Small intestine (tissue), 7 donors: ENCODE measurements at regions not wholly inside any gene's neighbourhood (a gene's known extent, or its start where the extent isn't known, plus 50 kb on each side); places are given as distances from the start of the nearest gene placed in this dataset.

Experiments
- DNase-seq, 2 donors: peaks; one replicate each; pipeline versions ENCODE4 v3.0.0 to v3.0.0-alpha.2; 2013
- FAIRE-seq: peaks from 2 replicates; lab custom pipeline; 2012; peaks lifted over from hg19 to GRCh38; lab: Jason Lieb, UNC
- H3K27ac ChIP-seq, 3 donors: one replicate each; pipeline ENCODE4 v1.5.1; 2013; ENCODE audit warnings: low read length in 2 of 3, mild to moderate bottlenecking in 2 of 3, control low read depth in 1 of 3, inconsistent platforms in 1 of 3, low read depth in 1 of 3, moderate library complexity in 1 of 3
- H3K27me3 ChIP-seq, 3 donors: one replicate each; pipeline ENCODE4 v1.6.1; 2013; ENCODE audit warnings: low read length in 3 of 3, inconsistent platforms in 1 of 3; ENCODE audit not compliant: control insufficient read depth in 3 of 3, insufficient read depth in 3 of 3
- H3K36me3 ChIP-seq, 3 donors: one replicate each; pipeline ENCODE4 v1.6.1; 2013; ENCODE audit warnings: low read length in 3 of 3, inconsistent platforms in 1 of 3, low read depth in 1 of 3, mild to moderate bottlenecking in 1 of 3, moderate library complexity in 1 of 3; ENCODE audit not compliant: control insufficient read depth in 3 of 3, insufficient read depth in 2 of 3
- H3K4me1 ChIP-seq, 3 donors: one replicate each; pipeline ENCODE4 v1.6.1; 2013; ENCODE audit warnings: low read length in 2 of 3, inconsistent platforms in 1 of 3, low read depth in 1 of 3, mild to moderate bottlenecking in 1 of 3, moderate library complexity in 1 of 3; ENCODE audit not compliant: control insufficient read depth in 3 of 3, insufficient read depth in 2 of 3
- H3K4me3 ChIP-seq, 3 donors: one replicate each; pipeline ENCODE4 v1.5.1; 2013; ENCODE audit warnings: low read length in 3 of 3, control low read depth in 1 of 3, inconsistent platforms in 1 of 3, low read depth in 1 of 3, mild to moderate bottlenecking in 1 of 3, moderate library complexity in 1 of 3
- H3K9me3 ChIP-seq, 2 donors: one replicate each; pipeline ENCODE4 v1.6.1; 2013; ENCODE audit warnings: low read depth in 1 of 2, low read length in 1 of 2; ENCODE audit not compliant: control insufficient read depth in 2 of 2, insufficient read depth in 1 of 2
- WGBS, 3 donors: extraction: QIAGEN DNeasy Blood & Tissue Kit; methylation state at CpG; one replicate each; pipeline ENCODE4 v1.1.7; 2013; 5-methylcytosine and 5-hydroxymethylcytosine counted together
- donor health status: healthy with polysubstance abuse.
- donor health status: control.
- donor health status: control.
- donor health status: Bipolar disorder and iron deficiency.
- donor health status: healthy.

DNA sequence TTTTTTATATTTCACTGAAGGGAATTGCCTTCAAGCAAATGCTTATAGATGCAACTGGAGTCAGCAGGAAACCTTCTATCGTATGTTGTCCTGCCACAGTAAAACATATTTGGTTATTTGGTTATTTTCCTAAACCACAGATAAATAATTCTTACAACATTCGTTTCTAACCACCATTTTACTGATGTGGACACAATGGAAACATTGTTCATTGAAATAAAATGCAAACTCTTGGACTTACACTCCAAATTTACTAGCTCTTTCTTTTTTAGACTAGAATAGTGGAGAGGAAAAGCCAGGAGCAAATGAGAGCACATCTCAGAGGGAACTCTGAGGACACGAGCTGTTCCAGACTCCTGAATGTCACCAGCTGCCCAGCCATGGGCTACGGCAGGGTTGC is 114.8 kb downstream of the RPS12 start:
- Histone ChIP-seq H3K4me1 (no peaks in the 10 kb centered on the region), H3K4me3 (no peak overlapping the region), H3K36me3 (no peaks in the 10 kb centered on the region), H3K27me3 (peaks cover 0 to 4% (median 3%) of the 10 kb centered on the region in 3 donors), H3K27ac (no peak overlapping the region), H3K9me3 (no peaks in the 10 kb centered on the region)
- no peak for FAIRE-seq
- WGBS, 3 donors, result 56 to 70% (median 61%) methylated on average over 4 of the region's 4 CpGs
- no peak for DNase-seq

DNA sequence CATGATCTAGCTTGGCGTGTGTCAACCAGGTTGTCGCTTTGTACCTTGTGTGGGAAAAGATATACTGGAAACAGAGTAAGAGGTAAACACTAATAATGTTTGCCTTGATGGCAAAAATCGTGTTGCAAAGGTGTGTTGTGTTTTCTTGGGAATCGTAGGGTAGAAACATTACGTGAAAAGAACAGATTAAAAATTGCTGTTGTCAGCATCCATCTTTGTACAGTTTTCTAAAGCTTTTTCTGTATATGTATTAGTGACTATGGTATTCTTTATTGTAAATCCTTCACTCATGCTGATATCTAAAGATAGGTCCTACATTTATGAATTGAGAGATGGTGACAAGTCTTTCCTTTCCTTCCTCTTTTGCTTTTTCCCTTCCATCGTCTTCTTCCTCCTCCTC is 116.9 kb downstream of the RPS12 start:
- Histone ChIP-seq H3K27ac (no peak overlapping the region), H3K4me1 (no peaks in the 10 kb centered on the region), H3K36me3 (no peaks in the 10 kb centered on the region), H3K9me3 (no peaks in the 10 kb centered on the region), H3K4me3 (no peak overlapping the region), H3K27me3 (peaks cover 0 to 4% (median 3%) of the 10 kb centered on the region in 3 donors)
- DNase-seq, result no peak
- WGBS, 3 donors, result 77 to 80% (median 80%) methylated on average over 6 of the region's 6 CpGs
- FAIRE-seq, result no peak

DNA sequence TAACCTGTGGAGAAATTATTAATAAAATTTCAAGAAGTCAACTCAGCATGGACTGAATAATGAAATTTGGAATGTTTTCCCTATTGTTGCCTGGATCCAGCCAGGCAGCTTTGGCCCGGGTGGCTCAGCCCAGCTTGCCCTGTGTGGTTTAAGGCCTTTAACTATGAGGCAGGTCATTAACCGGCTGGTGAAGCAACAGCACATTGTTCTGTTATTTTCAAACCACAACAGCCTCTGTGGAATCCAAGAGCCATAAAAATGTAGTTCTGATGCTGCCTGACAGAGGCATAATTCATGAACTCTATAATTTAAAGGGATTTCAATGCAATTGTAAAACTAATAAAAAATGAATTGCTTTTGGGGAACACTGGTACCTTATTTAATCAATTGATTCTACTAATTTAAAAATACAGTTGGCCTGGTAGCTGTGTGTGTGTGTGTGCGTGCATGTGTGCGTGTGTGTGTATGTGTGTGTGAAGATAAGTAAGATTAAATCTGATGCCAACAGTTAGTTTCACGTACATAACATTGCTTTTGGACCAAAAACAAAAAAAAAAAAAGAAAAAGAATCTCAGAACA is 117.7 kb downstream of the RPS12 start:
- FAIRE-seq (no peak), DNase-seq (no peak)
- Histone ChIP-seq H3K4me1 (no peaks in the 10 kb centered on the region), H3K9me3 (no peaks in the 10 kb centered on the region), H3K36me3 (no peaks in the 10 kb centered on the region), H3K4me3 (no peak overlapping the region), H3K27ac (no peak overlapping the region), H3K27me3 (peaks cover 0 to 4% (median 3%) of the 10 kb centered on the region in 3 donors)
- WGBS, 3 donors, result 51 to 72% (median 55%) methylated on average over 5 of the region's 5 CpGs

DNA sequence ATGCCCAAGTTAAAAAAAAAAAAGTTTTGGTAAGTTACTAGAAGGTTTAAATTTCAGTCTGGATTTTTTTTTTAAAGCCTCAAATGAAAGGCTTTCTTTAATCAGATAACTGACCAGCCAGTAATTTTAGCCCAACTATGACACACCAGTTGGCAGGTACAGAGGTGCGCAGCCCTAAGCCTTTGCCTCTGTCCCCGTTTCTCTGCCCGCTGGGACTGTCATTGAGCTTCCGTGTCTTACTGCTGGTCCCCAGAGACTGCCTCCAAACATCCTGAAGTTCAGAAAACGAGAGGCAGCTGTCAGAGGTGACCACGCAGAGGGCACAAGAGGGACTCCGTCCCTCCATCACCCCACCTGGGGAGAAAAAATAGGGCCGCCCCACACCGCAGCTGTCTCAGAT is 118.2 kb downstream of the RPS12 start:
- no peak for DNase-seq
- Histone ChIP-seq H3K9me3 (no peaks in the 10 kb centered on the region), H3K27me3 (peaks cover 0 to 4% (median 3%) of the 10 kb centered on the region in 3 donors), H3K27ac (no peak overlapping the region), H3K4me1 (no peaks in the 10 kb centered on the region), H3K4me3 (no peak overlapping the region), H3K36me3 (no peaks in the 10 kb centered on the region)
- FAIRE-seq, result no peak
- 81 to 84% (median 82%) methylated on average over 9 of the region's 9 CpGs for WGBS, 3 donors

DNA sequence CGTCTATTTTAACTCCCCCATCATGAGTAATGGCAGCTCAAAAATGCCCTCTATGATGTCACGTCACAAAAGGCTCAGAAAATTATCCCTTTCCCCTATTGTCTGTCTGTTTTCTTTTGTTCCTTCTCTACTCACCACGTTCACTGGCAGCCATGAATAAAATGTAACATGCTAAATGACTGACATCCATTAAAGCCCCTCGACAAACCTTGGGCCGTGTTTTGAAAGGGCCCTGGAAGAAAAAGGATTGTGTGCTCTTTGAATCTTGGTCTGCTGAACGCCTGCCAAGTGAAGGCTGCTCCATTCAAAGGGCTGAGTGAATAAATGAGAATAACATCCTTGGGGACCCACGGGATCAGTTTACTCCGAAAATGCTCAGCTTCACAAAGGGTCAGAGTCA is 118.7 kb downstream of the RPS12 start:
- FAIRE-seq, result no peak
- Histone ChIP-seq H3K27ac (no peak overlapping the region), H3K9me3 (no peaks in the 10 kb centered on the region), H3K36me3 (no peaks in the 10 kb centered on the region), H3K4me3 (no peak overlapping the region), H3K27me3 (peaks cover 0 to 4% (median 3%) of the 10 kb centered on the region in 3 donors), H3K4me1 (no peaks in the 10 kb centered on the region)
- 59 to 66% (median 59%) methylated on average over 8 of the region's 8 CpGs for WGBS, 3 donors
- no peak for DNase-seq

DNA sequence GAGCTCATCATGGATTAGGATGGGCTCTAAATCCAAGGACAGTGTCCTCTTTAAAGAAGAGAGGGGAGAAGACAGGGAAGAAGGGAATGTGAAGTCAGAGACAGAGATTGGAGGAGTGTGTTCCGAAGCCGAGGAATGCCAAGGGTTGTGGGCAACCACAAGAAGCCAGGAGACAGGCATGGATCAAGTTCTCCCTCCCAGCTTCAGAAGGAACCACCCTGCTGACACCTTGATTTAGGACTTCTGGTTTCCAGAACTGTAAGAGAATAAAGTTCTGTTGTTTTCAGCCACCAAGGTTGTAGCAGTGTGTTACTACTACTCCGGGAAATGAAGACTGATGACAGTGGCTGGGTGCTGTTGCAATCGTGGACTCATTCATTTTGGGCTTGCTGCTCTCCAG is 120.1 kb downstream of the RPS12 start:
- no peak for FAIRE-seq

DNA sequence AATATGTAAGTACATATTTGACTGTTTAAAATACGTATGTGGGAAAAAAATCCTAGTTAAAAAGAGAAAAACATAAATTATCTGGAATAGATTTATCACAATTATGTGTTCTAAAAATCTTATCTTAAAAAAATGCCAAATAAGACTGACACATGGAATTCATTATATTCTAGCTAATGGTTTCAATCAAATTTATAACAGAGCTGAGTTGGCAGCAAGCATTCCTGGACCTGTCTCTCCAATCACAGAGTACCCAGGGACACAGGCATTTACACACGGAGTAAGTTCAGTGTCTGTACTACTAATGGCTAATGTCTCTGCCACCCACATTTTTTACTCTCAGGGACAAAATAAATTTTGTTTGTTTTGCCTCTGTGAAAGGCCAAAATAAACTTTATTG is 122.3 kb downstream of the RPS12 start:
- Histone ChIP-seq H3K4me1 (no peaks in the 10 kb centered on the region), H3K27ac (no peak overlapping the region), H3K36me3 (no peaks in the 10 kb centered on the region), H3K4me3 (no peak overlapping the region), H3K27me3 (peaks cover 0 to 4% (median 3%) of the 10 kb centered on the region in 3 donors), H3K9me3 (no peaks in the 10 kb centered on the region)
- DNase-seq (no peak), FAIRE-seq (no peak)
- WGBS, 3 donors, result 62 to 79% (median 65%) methylated on average over 2 of the region's 2 CpGs

More for the DNA sequence above, 120.1 kb downstream of the RPS12 start:
- H3K27ac ChIP-seq, result no peak overlapping the region
- H3K4me3 ChIP-seq, result no peak overlapping the region
- no peak for DNase-seq
- peaks cover 0 to 4% (median 3%) of the 10 kb centered on the region in 3 donors for H3K27me3 ChIP-seq
- H3K4me1 ChIP-seq, result no peaks in the 10 kb centered on the region
- H3K9me3 ChIP-seq, result no peaks in the 10 kb centered on the region
- 42 to 63% (median 57%) methylated on average over 4 of the region's 4 CpGs for WGBS, 3 donors
- no peaks in the 10 kb centered on the region for H3K36me3 ChIP-seq

DNA sequence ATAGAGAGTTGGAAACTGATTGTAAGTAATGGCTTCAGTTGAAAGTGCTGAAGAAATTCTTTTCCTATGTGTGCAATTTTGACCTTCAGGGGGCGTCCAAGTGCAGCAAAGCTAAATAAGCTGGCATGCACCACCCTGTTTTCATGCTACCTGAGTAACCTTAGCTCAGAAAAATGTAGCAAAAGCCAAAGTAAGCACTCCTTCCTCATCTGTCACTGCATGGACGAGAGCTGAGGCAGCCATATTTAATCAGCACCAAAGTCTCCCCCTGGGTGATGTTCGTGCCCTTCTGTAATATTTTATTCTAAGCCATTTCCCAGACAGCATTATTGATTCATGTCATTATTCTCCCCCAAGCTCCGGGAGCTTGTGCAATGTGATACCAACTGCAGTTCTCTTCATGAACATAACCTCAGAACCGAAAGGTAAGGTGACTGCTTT is 123.1 kb downstream of the RPS12 start:
- DNase-seq (peak; percentile 24 to 33), FAIRE-seq (no peak)
- Histone ChIP-seq H3K9me3 (no peaks in the 10 kb centered on the region), H3K4me1 (no peaks in the 10 kb centered on the region), H3K27me3 (peaks cover 0 to 4% (median 0%) of the 10 kb centered on the region in 3 donors), H3K27ac (no peak overlapping the region), H3K36me3 (no peaks in the 10 kb centered on the region), H3K4me3 (no peak overlapping the region)
- 20 to 41% (median 26%) methylated on average over 5 of the region's 5 CpGs for WGBS, 3 donors

DNA sequence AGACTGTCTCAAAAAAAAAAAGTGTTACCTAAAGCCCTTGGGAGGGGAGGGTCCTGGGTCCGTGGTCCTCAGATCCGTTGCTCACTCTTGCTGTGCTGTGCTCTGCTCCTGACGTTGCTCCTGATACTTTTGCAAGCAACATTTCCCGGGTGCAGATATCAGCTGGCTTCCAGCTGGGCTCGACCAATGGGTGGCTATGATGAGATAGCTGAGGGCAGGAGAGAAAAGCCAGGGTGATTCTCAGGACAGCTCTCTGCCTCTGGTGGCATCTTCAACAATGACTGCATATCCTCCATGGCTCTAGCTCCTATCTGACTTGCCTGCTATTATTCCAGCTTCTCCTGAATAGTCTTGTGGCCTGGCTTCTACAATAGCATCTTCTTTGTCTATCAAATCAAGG is 134.5 kb downstream of the RPS12 start:
- H3K27me3 ChIP-seq, result no peaks in the 10 kb centered on the region

More for the DNA sequence above, 134.5 kb downstream of the RPS12 start:
- Histone ChIP-seq H3K9me3 (no peaks in the 10 kb centered on the region), H3K36me3 (no peaks in the 10 kb centered on the region), H3K4me1 (no peaks in the 10 kb centered on the region), H3K27ac (no peak overlapping the region), H3K4me3 (no peak overlapping the region)
- FAIRE-seq, result no peak
- DNase-seq, result no peak
- WGBS, 3 donors, result 51 to 73% (median 52%) methylated on average over 5 of the region's 5 CpGs
